ENCODE measurements at regions not wholly inside any gene's neighbourhood (a gene's known extent, or its start where the extent isn't known, plus 50 kb on each side); places are given as distances from the start of the nearest gene placed in this dataset.

DNA sequence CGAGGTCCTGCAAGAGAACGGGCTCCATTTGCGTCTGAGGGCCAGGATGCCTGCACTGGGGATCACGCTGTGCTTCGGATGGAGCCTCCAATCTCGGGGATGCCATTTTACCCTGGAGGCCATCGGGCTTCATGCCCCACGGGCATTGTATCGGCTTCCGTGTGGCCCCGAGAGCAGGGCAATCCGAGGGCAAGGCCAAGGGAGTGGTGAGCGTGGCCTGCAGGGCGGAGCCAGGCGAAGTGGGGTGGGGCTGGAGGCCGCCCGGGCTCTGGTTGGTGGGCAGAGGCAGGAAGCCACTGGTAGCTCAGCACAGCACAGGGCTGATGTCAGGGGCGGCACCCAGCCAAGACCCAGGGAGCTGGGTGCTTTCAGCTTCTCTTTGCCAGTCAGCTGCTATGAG lies 57.5 kb upstream of the BHLHE23 start:
- WGBS, 2 donors, result 84 to 90% methylated on average over 18 of the region's 18 CpGs
- Histone ChIP-seq H3K27ac (no peak overlapping the region), H3K4me3 (no peak overlapping the region), H3K4me1 (peaks cover 0 to 6% (median 2%) of the 10 kb centered on the region in 9 donors), H3K9me3 (no peaks in the 10 kb centered on the region), H3K27me3 (peaks cover 8 to 79% (median 52%) of the 10 kb centered on the region in 7 donors), H3K36me3 (no peaks in the 10 kb centered on the region)
- ATAC-seq, result no peak
- intact Hi-C loops (cut with DNase I), result loop anchor here in 1 of 10 donors (5.0 kb wide), 1 partner anchor 113 kb away; no protein-coding TSS in a partner anchor
- peak in 1 of 2 donors; percentile 2 for DNase-seq
- TF ChIP-seq, protein P1, sequence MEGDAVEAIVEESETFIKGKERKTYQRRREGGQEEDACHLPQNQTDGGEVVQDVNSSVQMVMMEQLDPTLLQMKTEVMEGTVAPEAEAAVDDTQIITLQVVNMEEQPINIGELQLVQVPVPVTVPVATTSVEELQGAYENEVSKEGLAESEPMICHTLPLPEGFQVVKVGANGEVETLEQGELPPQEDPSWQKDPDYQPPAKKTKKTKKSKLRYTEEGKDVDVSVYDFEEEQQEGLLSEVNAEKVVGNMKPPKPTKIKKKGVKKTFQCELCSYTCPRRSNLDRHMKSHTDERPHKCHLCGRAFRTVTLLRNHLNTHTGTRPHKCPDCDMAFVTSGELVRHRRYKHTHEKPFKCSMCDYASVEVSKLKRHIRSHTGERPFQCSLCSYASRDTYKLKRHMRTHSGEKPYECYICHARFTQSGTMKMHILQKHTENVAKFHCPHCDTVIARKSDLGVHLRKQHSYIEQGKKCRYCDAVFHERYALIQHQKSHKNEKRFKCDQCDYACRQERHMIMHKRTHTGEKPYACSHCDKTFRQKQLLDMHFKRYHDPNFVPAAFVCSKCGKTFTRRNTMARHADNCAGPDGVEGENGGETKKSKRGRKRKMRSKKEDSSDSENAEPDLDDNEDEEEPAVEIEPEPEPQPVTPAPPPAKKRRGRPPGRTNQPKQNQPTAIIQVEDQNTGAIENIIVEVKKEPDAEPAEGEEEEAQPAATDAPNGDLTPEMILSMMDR (IDR thresholded peaks at IDR 0.05), result no peak

DNA sequence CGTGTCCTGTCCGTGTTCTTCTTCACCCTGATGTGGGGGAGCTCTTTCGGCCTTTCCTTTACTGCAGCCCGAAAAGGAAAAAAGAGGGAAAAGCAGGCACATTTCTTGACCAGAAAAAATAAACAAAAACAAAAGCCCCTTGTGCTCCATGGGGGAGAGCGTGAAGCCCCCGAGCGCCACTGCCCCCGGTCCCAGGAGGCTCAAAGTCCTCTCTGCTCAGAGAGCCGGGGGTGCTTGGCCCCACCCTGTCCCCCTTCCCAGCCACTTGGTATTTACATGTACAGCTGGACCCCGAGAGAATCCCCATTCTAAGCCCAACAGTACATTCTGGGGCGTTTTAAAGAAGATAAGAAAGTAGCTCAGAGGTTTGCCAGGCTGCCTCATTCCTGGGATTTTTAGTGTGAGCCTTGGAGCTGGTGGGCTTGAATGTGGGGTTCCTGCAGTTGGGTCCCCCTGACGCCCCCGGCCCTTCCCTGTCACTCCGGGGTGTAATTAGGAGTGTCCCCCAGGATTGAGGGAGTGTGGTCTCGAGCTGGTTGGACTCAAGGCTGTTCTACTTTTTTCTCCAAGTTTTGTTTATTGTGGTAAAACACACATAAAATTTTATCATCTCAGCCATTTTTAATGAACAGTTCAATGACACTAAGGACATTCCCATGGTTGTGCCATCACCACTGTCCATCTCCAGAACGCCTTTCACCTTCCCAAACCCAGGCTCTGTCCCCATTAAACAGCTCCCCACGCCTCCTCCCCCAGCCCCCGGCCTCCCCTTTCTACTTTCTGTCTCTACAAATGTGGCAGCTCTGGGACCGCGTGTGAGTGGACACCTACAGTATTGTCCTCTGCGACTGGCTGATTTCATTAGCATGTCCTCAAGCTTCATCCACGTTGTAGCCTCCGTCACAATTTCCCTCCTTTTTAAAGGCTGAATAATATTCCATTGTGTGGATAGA lies 55.7 kb upstream of the BHLHE23 start:
- WGBS, 2 donors, result 78 to 79% methylated on average over 23 of the region's 23 CpGs
- TF ChIP-seq, protein P1 (IDR thresholded peaks at IDR 0.05), result no peak
- no peaks in the 10 kb centered on the region for H3K4me1 ChIP-seq
- H3K27ac ChIP-seq, result no peak overlapping the region
- peaks cover 8 to 86% (median 66%) of the 10 kb centered on the region in 7 donors for H3K27me3 ChIP-seq
- H3K4me3 ChIP-seq, result no peak overlapping the region
- no peaks in the 10 kb centered on the region for H3K36me3 ChIP-seq
- intact Hi-C loops (cut with DNase I), result loop anchor here in 1 of 10 donors (5.0 kb wide), 1 partner anchor 115 kb away; no protein-coding TSS in a partner anchor
- DNase-seq (no peak), ATAC-seq (no peak)
- H3K9me3 ChIP-seq, result no peaks in the 10 kb centered on the region

DNA sequence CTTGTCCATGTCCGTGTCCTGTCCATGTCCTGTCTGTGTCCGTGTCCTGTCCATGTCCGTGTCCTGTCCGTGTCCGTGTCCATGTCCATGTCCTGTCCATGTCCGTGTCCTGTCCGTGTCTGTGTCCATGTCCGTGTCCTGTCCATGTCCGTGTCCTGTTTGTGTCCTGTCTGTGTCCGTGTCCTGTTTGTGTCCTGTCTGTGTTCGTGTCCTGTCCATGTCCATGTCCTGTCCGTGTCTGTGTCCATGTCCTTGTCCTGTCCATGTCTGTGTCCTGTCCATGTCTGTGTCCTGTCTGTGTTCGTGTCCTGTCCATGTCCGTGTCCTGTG lies 55.0 kb upstream of the BHLHE23 start:
- peaks cover 8 to 86% (median 66%) of the 10 kb centered on the region in 7 donors for H3K27me3 ChIP-seq
- no peak overlapping the region for H3K4me3 ChIP-seq
- H3K27ac ChIP-seq, result no peak overlapping the region
- H3K36me3 ChIP-seq, result no peaks in the 10 kb centered on the region
- TF ChIP-seq, protein P1 (IDR thresholded peaks at IDR 0.05), result no peak
- WGBS, 2 donors, result 93% methylated on average over 14 of the region's 14 CpGs
- no peaks in the 10 kb centered on the region for H3K9me3 ChIP-seq
- ATAC-seq (no peak), DNase-seq (no peak)
- intact Hi-C loops (cut with DNase I), result loop anchor here in 1 of 10 donors (5.0 kb wide), 1 partner anchor 116 kb away; no protein-coding TSS in a partner anchor
- peaks cover 0 to under 1% (median 0%) of the 10 kb centered on the region in 9 donors for H3K4me1 ChIP-seq

DNA sequence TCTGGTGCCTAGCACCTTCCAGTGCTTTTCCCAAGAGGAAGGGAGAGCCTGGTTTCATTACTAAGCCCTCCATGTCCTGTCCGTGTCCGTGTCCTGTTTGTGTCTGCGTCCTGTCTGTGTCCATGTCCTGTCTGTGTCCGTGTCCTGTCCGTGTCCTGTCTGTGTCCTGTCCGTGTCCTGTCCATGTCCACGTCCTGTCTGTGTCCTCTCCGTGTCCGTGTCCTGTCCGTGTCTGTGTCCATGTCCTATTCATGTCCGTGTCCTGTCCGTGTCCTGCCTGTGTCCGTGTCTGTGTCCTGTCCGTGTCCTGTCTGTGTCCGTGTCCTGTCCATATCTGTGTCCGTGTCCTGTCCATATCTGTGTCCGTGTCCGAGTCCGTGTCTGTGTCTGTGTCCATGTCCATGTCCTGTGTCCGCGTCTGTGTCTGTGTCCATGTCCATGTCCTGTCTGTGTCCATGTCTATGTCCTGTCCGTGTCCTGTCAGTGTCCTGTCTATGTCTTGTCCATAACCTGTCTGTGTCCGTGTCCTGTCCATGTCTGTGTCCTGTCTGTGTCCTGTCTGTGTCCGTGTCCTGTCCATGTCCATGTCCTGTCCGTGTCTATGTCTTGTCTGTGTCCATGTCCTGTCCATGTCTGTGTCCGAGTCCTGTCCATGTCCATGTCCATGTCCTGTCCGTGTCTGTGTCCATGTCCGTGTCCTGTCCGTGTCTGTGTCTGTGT lies 54.4 kb upstream of the BHLHE23 start:
- no peak for DNase-seq
- Histone ChIP-seq H3K4me1 (peaks cover 0 to 6% (median 3%) of the 10 kb centered on the region in 9 donors), H3K9me3 (no peaks in the 10 kb centered on the region), H3K27ac (no peak overlapping the region), H3K36me3 (no peaks in the 10 kb centered on the region), H3K4me3 (no peak overlapping the region), H3K27me3 (peaks cover 8 to 83% (median 65%) of the 10 kb centered on the region in 7 donors)
- intact Hi-C loops (cut with DNase I), result loop anchor here in 1 of 10 donors (5.0 kb wide), 1 partner anchor 116 kb away; no protein-coding TSS in a partner anchor
- WGBS, 2 donors, result 95% methylated on average over 29 of the region's 29 CpGs
- no peak for ATAC-seq
- TF ChIP-seq, protein P1 (IDR thresholded peaks at IDR 0.05), result no peak

Data from heart right ventricle (tissue), 16 donors.